Esophagus squamous epithelium (tissue), 4 donors: ENCODE measurements at regions not wholly inside any gene's neighbourhood (a gene's known extent, or its start where the extent isn't known, plus 50 kb on each side); places are given as distances from the start of the nearest gene placed in this dataset.

ENCODE experiments used
- CTCF ChIP-seq, 6 experiments: fragments of 450-650 bp in 4 of 6; fragments of 200-600 bp in 2 of 6; sonication (generic) in 2 of 6; IDR thresholded peaks; one replicate each; pipeline ENCODE4 v1.5.1; 2016 to 2019; ENCODE audit warnings: antibody characterized with exemption in 6 of 6, mild to moderate bottlenecking in 4 of 6, moderate library complexity in 4 of 6
- POLR2A ChIP-seq, 4 donors: fragments of 450-650 bp; IDR thresholded peaks; one replicate each; pipeline ENCODE4 v1.6.1; 2017; ENCODE audit warnings: antibody characterized with exemption in 4 of 4, mild to moderate bottlenecking in 4 of 4, moderate library complexity in 3 of 4

GRCh38 chr6:16839631-16840179, 78.4 kb upstream of the ATXN1 start:
- TF ChIP-seq CTCF (IDR thresholded peaks at IDR 0.05): no peak
- TF ChIP-seq POLR2A (IDR thresholded peaks at IDR 0.05): no peak
